ENCODE measurements at regions not wholly inside any gene's neighbourhood (a gene's known extent, or its start where the extent isn't known, plus 50 kb on each side); places are given as distances from the start of the nearest gene placed in this dataset.
A peak's percentile ranks its signal among the peaks of the same experiment; 100 is the strongest.

DNA sequence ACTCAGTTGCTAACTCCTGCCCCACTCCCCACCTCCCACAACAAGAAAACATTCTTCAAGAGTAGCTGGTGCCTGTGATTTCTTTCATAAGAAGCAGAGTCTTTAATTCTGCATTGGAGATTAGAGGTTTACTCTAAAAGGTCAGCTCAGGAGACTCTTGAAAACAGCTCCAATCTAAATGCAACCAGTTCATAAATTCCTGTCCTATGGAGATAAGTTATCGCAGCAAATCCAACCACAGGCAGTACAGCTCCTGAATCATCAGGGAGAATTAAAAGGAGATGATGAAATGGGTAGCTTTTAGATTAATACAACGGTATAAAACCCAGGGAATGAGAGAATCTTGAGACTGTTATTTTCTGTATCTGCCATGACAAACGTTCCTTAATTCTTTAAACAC is 130.7 kb downstream of the SOCS6 start:
- H3K27me3 ChIP-seq = no peaks in the 10 kb centered on the region
- DNase-seq (ENCODE audit: low spot score) = peak; percentile 41
- TF ChIP-seq, protein P1, sequence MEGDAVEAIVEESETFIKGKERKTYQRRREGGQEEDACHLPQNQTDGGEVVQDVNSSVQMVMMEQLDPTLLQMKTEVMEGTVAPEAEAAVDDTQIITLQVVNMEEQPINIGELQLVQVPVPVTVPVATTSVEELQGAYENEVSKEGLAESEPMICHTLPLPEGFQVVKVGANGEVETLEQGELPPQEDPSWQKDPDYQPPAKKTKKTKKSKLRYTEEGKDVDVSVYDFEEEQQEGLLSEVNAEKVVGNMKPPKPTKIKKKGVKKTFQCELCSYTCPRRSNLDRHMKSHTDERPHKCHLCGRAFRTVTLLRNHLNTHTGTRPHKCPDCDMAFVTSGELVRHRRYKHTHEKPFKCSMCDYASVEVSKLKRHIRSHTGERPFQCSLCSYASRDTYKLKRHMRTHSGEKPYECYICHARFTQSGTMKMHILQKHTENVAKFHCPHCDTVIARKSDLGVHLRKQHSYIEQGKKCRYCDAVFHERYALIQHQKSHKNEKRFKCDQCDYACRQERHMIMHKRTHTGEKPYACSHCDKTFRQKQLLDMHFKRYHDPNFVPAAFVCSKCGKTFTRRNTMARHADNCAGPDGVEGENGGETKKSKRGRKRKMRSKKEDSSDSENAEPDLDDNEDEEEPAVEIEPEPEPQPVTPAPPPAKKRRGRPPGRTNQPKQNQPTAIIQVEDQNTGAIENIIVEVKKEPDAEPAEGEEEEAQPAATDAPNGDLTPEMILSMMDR (IDR thresholded peaks at IDR 0.05; ENCODE audit: poor library complexity) = no peak
- TF ChIP-seq EZH2 (IDR thresholded peaks at IDR 0.05; ENCODE audit: borderline replicate concordance) (no peak), EZH2phosphoT487 (IDR thresholded peaks at IDR 0.05; ENCODE audit: low read depth, severe bottlenecking, unreplicated experiment) (no peak)
- peaks cover 26% of the 10 kb centered on the region for H3K4me1 ChIP-seq (ENCODE audit: insufficient read depth)
- H3K79me2 ChIP-seq = no peaks in the 10 kb centered on the region
- no peaks in the 10 kb centered on the region for H3K36me3 ChIP-seq (replicated peaks; ENCODE audit: insufficient read depth, low read depth)
- no peak overlapping the region for H2AFZ ChIP-seq
- no peaks in the 10 kb centered on the region for H4K20me1 ChIP-seq (ENCODE audit: insufficient read depth, poor library complexity, severe bottlenecking)
- no peaks in the 10 kb centered on the region for H3K9me3 ChIP-seq (ENCODE audit: low read depth)
- 26% methylated on average over 3 of the region's 3 CpGs for WGBS (ENCODE audit: low lambda C conversion rate, missing lambda C conversion rate)
- H3K4me3 ChIP-seq = no peak overlapping the region
- peak overlapping the region; percentile 56 for H3K27ac ChIP-seq
- H3K9me2 ChIP-seq (replicated peaks; ENCODE audit: insufficient read depth) = no peaks in the 10 kb centered on the region
- H3K4me2 ChIP-seq = peak overlapping the region; percentile 52

- H3K27ac ChIP-seq = peak overlapping the region; percentile 56
- WGBS (ENCODE audit: low lambda C conversion rate, missing lambda C conversion rate) = 66% methylated on average over 12 of the region's 12 CpGs
These were observed 129.9 kb downstream of the SOCS6 start for GRCh38 chr18:70418546-70419311.

GRCh38 chr18:70417847-70418246 is 129.0 kb downstream of the SOCS6 start:
- no peaks in the 10 kb centered on the region for H3K36me3 ChIP-seq (replicated peaks; ENCODE audit: insufficient read depth, low read depth)
- H3K4me2 ChIP-seq = no peak overlapping the region
- no peak overlapping the region for H2AFZ ChIP-seq
- no peak overlapping the region for H3K27ac ChIP-seq
- H3K79me2 ChIP-seq = no peaks in the 10 kb centered on the region
- H3K27me3 ChIP-seq = no peaks in the 10 kb centered on the region
- peaks cover 26% of the 10 kb centered on the region for H3K4me1 ChIP-seq (ENCODE audit: insufficient read depth)
- DNase-seq (ENCODE audit: low spot score) = no peak
- H3K9me3 ChIP-seq (ENCODE audit: low read depth) = no peaks in the 10 kb centered on the region
- TF ChIP-seq, protein P1 (IDR thresholded peaks at IDR 0.05; ENCODE audit: poor library complexity) = no peak
- TF ChIP-seq EZH2phosphoT487 (IDR thresholded peaks at IDR 0.05; ENCODE audit: low read depth, severe bottlenecking, unreplicated experiment) = no peak
- TF ChIP-seq EZH2 (IDR thresholded peaks at IDR 0.05; ENCODE audit: borderline replicate concordance) = no peak
- no peaks in the 10 kb centered on the region for H4K20me1 ChIP-seq (ENCODE audit: insufficient read depth, poor library complexity, severe bottlenecking)
- 71% methylated on average over 5 of the region's 5 CpGs for WGBS (ENCODE audit: low lambda C conversion rate, missing lambda C conversion rate)
- H3K9me2 ChIP-seq (replicated peaks; ENCODE audit: insufficient read depth) = no peaks in the 10 kb centered on the region
- no peak overlapping the region for H3K4me3 ChIP-seq

More at GRCh38 chr18:70418546-70419311, 129.9 kb downstream of the SOCS6 start:
- TF ChIP-seq, protein P1 (IDR thresholded peaks at IDR 0.05; ENCODE audit: poor library complexity) = no peak
- no peak for TF ChIP-seq EZH2 (IDR thresholded peaks at IDR 0.05; ENCODE audit: borderline replicate concordance)
- no peak for TF ChIP-seq EZH2phosphoT487 (IDR thresholded peaks at IDR 0.05; ENCODE audit: low read depth, severe bottlenecking, unreplicated experiment)
- Histone ChIP-seq H3K9me3 (ENCODE audit: low read depth) (no peaks in the 10 kb centered on the region), H3K36me3 (replicated peaks; ENCODE audit: insufficient read depth, low read depth) (no peaks in the 10 kb centered on the region), H4K20me1 (ENCODE audit: insufficient read depth, poor library complexity, severe bottlenecking) (no peaks in the 10 kb centered on the region), H3K79me2 (no peaks in the 10 kb centered on the region), H3K9me2 (replicated peaks; ENCODE audit: insufficient read depth) (no peaks in the 10 kb centered on the region), H3K27me3 (no peaks in the 10 kb centered on the region), H3K4me3 (no peak overlapping the region), H3K4me2 (peak overlapping the region; percentile 52), H2AFZ (no peak overlapping the region), H3K4me1 (ENCODE audit: insufficient read depth) (peaks cover 26% of the 10 kb centered on the region)
- no peak for DNase-seq (ENCODE audit: low spot score)
